NB4 (cell line): ENCODE measurements at regions not wholly inside any gene's neighbourhood (a gene's known extent, or its start where the extent isn't known, plus 50 kb on each side); places are given as distances from the start of the nearest gene placed in this dataset.

Experiments used
- CTCF ChIP-seq: IDR thresholded peaks from one replicate; pipeline ENCODE4 v1.5.1; 2012; ENCODE audit warnings: low read depth, low read length
- MYC ChIP-seq: IDR thresholded peaks from 2 replicates; pipeline ENCODE4 v1.6.1; 2011; ENCODE audit warnings: low read depth, low read length
- POLR2A ChIP-seq: IDR thresholded peaks from 2 replicates; pipeline ENCODE4 v1.6.1; 2011; ENCODE audit warnings: mild to moderate bottlenecking; ENCODE audit not compliant: insufficient read length; ENCODE audit errors: extremely low read depth

GRCh38 chr20:39830903-39831302 is 858.1 kb downstream of the MAFB start:
- TF ChIP-seq CTCF, result no peak
- no peak for TF ChIP-seq MYC
- no peak for TF ChIP-seq POLR2A
